SK-N-SH (cell line): ENCODE measurements at regions not wholly inside any gene's neighbourhood (a gene's known extent, or its start where the extent isn't known, plus 50 kb on each side); places are given as distances from the start of the nearest gene placed in this dataset.

Source experiments
- EP300 ChIP-seq, 2 experiments: IDR thresholded peaks; 2 replicates each; pipeline versions ENCODE4 v1.4.0 to v1.6.1; 2012; ENCODE audit warnings: borderline replicate concordance in 1 of 2, low read depth in 1 of 2, low read length in 1 of 2
- FOXM1 ChIP-seq: IDR thresholded peaks from 2 replicates; pipeline ENCODE4 v1.4.0; 2012; ENCODE audit warnings: low read depth, mild to moderate bottlenecking
- POLR2AphosphoS5 ChIP-seq: IDR thresholded peaks from 2 replicates; pipeline ENCODE4 v1.6.1; 2012; ENCODE audit warnings: low read depth, low read length
- TAF1 ChIP-seq: IDR thresholded peaks from 2 replicates; pipeline ENCODE4 v1.6.1; 2012; ENCODE audit warnings: low read depth, mild to moderate bottlenecking, low read length, moderate library complexity, borderline replicate concordance
- YY1 ChIP-seq: IDR thresholded peaks from 2 replicates; pipeline ENCODE4 v1.4.0; 2012; ENCODE audit warnings: low read depth, mild to moderate bottlenecking
- TF ChIP-seq, protein P1 (sequence below): fragments of 200-600 bp; sonication (generic); IDR thresholded peaks from 2 replicates; pipeline ENCODE4 v1.6.1; 2017; ENCODE audit warnings: antibody characterized with exemption, mild to moderate bottlenecking, moderate library complexity

DNA sequence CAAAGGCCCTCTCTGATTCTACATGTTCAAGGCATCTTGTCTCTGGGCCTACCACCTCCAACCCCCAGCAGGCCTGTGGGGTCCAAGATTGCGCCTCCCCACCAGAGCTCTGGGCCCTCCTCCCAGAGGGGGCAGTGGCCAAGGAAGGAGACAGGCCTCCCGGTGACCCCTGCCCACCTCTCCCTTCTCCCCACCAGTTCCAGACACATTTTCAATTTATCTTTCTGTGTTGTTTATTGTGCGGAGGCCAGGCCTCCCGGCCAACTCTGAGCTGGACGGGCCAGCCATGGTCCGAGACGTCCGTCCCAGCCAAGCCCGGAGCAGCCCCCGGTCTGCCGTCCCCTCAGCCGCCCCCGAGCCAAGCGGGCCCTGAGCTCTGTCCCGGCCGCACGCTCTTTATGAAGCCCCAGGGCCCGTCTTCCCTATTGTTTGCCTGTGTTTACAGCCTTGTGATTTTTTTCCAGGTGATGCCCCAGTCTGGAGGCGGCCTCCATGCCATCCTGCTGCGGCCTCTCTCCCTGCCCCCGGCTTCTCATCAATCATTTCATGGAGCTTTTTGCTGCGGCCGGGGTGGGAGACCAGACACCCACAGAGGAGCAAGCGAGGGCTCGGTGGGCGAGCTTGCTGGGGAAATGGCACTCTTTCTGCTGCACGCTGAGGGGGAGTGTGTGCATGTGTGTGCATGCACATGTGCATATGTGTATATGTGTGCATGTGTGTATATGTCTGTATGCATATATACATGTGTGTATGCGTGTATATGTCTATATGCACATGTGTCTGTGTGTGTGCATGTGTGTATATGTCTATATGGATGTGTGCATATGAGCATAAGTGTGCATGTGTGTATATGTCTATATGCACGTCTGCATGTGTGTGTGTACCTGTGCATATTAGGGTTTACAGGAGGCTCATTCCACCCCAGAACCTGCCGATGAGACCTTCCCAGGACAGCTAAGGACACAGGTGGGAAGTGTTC is 52.7 kb upstream of the ELN start:
- TF ChIP-seq, protein P1, sequence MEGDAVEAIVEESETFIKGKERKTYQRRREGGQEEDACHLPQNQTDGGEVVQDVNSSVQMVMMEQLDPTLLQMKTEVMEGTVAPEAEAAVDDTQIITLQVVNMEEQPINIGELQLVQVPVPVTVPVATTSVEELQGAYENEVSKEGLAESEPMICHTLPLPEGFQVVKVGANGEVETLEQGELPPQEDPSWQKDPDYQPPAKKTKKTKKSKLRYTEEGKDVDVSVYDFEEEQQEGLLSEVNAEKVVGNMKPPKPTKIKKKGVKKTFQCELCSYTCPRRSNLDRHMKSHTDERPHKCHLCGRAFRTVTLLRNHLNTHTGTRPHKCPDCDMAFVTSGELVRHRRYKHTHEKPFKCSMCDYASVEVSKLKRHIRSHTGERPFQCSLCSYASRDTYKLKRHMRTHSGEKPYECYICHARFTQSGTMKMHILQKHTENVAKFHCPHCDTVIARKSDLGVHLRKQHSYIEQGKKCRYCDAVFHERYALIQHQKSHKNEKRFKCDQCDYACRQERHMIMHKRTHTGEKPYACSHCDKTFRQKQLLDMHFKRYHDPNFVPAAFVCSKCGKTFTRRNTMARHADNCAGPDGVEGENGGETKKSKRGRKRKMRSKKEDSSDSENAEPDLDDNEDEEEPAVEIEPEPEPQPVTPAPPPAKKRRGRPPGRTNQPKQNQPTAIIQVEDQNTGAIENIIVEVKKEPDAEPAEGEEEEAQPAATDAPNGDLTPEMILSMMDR: no peak
- TF ChIP-seq YY1 (no peak), POLR2AphosphoS5 (no peak), EP300 (IDR thresholded peaks at IDR 0.05; ENCODE audit: borderline replicate concordance in 1 of 2, low read depth in 1 of 2, low read length in 1 of 2) (no peak), TAF1 (no peak), FOXM1 (no peak)
